H9 (cell line): ENCODE measurements at regions not wholly inside any gene's neighbourhood (a gene's known extent, or its start where the extent isn't known, plus 50 kb on each side); places are given as distances from the start of the nearest gene placed in this dataset.

ENCODE experiments used
- DNase-seq: peaks from one replicate; pipeline ENCODE4 v3.0.0-alpha.2; 2017
- H2AFZ ChIP-seq: one replicate; pipeline ENCODE4 v1.6.1; 2013; ENCODE audit warnings: mild to moderate bottlenecking, low read length, control low read depth, moderate library complexity
- H2AK5ac ChIP-seq: 2 replicates; pipeline ENCODE4 v1.6.1; 2013; ENCODE audit warnings: low read length, control low read depth, mixed read lengths; ENCODE audit not compliant: insufficient read length
- H2BK120ac ChIP-seq: one replicate; pipeline ENCODE4 v1.6.1; 2013; ENCODE audit warnings: low read depth, mild to moderate bottlenecking, low read length, control low read depth, inconsistent platforms; ENCODE audit not compliant: poor library complexity, severe bottlenecking
- H2BK12ac ChIP-seq: 2 replicates; pipeline ENCODE4 v1.6.1; 2013; ENCODE audit warnings: low read length, control low read depth, mixed read lengths, low read depth; ENCODE audit not compliant: insufficient read length
- H2BK15ac ChIP-seq: 2 replicates; pipeline ENCODE4 v1.6.1; 2013; ENCODE audit warnings: low read depth, low read length, control low read depth
- H2BK20ac ChIP-seq: one replicate; pipeline ENCODE4 v1.6.1; 2013; ENCODE audit warnings: low read depth, mild to moderate bottlenecking, low read length, control low read depth, inconsistent platforms; ENCODE audit not compliant: poor library complexity, severe bottlenecking
- H2BK5ac ChIP-seq: 2 replicates; pipeline ENCODE4 v1.6.1; 2013; ENCODE audit warnings: low read length, control low read depth, mixed read lengths; ENCODE audit not compliant: insufficient read length
- H3K14ac ChIP-seq: 2 replicates; pipeline ENCODE4 v1.6.1; 2013; ENCODE audit warnings: low read length, control low read depth; ENCODE audit not compliant: insufficient read depth
- H3K18ac ChIP-seq: 2 replicates; pipeline ENCODE4 v1.6.1; 2013; ENCODE audit warnings: low read depth, mild to moderate bottlenecking, mixed read lengths, low read length, control low read depth; ENCODE audit not compliant: insufficient read length
- H3K23ac ChIP-seq: 2 replicates; pipeline ENCODE4 v1.6.1; 2013; ENCODE audit warnings: low read length, control low read depth, mixed read lengths, low read depth; ENCODE audit not compliant: insufficient read length
- H3K23me2 ChIP-seq: 2 replicates; pipeline ENCODE4 v1.6.1; 2013; ENCODE audit warnings: low read depth, mild to moderate bottlenecking, mixed read lengths, low read length, control low read depth; ENCODE audit not compliant: insufficient read length, poor library complexity, severe bottlenecking
- H3K27ac ChIP-seq: 2 replicates; pipeline ENCODE4 v1.5.1; 2013; ENCODE audit warnings: low read length, control low read depth, mixed read lengths, low read depth; ENCODE audit not compliant: insufficient read length
- H3K27me3 ChIP-seq: 2 replicates; pipeline ENCODE4 v1.6.1; 2013; ENCODE audit warnings: low read length, control low read depth, inconsistent platforms; ENCODE audit not compliant: insufficient read depth
- H3K4ac ChIP-seq: 2 replicates; pipeline ENCODE4 v1.6.1; 2013; ENCODE audit warnings: low read depth, mild to moderate bottlenecking, control low read depth, inconsistent platforms, low read length, moderate library complexity
- H3K4me1 ChIP-seq: 2 replicates; pipeline ENCODE4 v1.6.1; 2013; ENCODE audit warnings: low read length, control low read depth, inconsistent platforms; ENCODE audit not compliant: insufficient read depth
- H3K4me2 ChIP-seq: 2 replicates; pipeline ENCODE4 v1.6.1; 2013; ENCODE audit warnings: low read length, control low read depth, mixed read lengths; ENCODE audit not compliant: insufficient read length, insufficient read depth
- H3K56ac ChIP-seq: 2 replicates; pipeline ENCODE4 v1.6.1; 2013; ENCODE audit warnings: low read depth, mild to moderate bottlenecking, mixed read lengths, low read length, control low read depth; ENCODE audit not compliant: insufficient read length
- H3K79me1 ChIP-seq: 2 replicates; pipeline ENCODE4 v1.6.1; 2013; ENCODE audit warnings: low read depth, mild to moderate bottlenecking, moderate library complexity, low read length, control low read depth, inconsistent platforms; ENCODE audit not compliant: insufficient read depth, poor library complexity, severe bottlenecking
- H3K79me2 ChIP-seq: 2 replicates; pipeline ENCODE4 v1.6.1; 2013; ENCODE audit warnings: low read length, control low read depth, inconsistent platforms; ENCODE audit not compliant: insufficient read depth
- H3K9ac ChIP-seq: 2 replicates; pipeline ENCODE4 v1.6.1; 2013; ENCODE audit warnings: low read length, control low read depth, mixed read lengths; ENCODE audit not compliant: insufficient read length; ENCODE audit errors: extremely low read depth
- H3K9me3 ChIP-seq: one replicate; pipeline ENCODE4 v1.6.1; 2013; ENCODE audit warnings: low read depth, low read length, inconsistent platforms; ENCODE audit not compliant: control insufficient read depth
- H3T11ph ChIP-seq: one replicate; pipeline ENCODE4 v1.6.1; 2013; ENCODE audit warnings: mild to moderate bottlenecking, low read length, control low read depth, inconsistent platforms
- H4K20me1 ChIP-seq: one replicate; pipeline ENCODE4 v1.6.1; 2013; ENCODE audit not compliant: control insufficient read depth, insufficient read length, insufficient read depth
- H4K5ac ChIP-seq: 2 replicates; pipeline ENCODE4 v1.6.1; 2013; ENCODE audit warnings: low read depth, mild to moderate bottlenecking, mixed read lengths, low read length, control low read depth; ENCODE audit not compliant: insufficient read length
- H4K8ac ChIP-seq: replicated peaks from 2 replicates; pipeline ENCODE4 v1.6.1; 2013; ENCODE audit warnings: low read length, control low read depth, mixed read lengths, low read depth; ENCODE audit not compliant: insufficient read length
- H4K91ac ChIP-seq: 2 replicates; pipeline ENCODE4 v1.6.1; 2013; ENCODE audit warnings: low read depth, mild to moderate bottlenecking, moderate library complexity, mixed read lengths, low read length, control low read depth; ENCODE audit not compliant: insufficient read length
- H3K27ac Mint-ChIP-seq, 3 experiments: 2 replicates in 2 of 3; 3 replicates in 1 of 3; pipeline ENCODE4 v1.8.0; 2020 to 2021; ENCODE audit warnings: mixed read lengths in 3 of 3, mild to moderate bottlenecking in 1 of 3, moderate library complexity in 1 of 3
- H3K27me3 Mint-ChIP-seq: 2 replicates; pipeline ENCODE4 v1.8.0; 2021; ENCODE audit warnings: low read depth, mild to moderate bottlenecking, moderate library complexity, mixed read lengths
- H3K36me3 Mint-ChIP-seq, 3 experiments: 2 replicates in 2 of 3; 3 replicates in 1 of 3; pipeline ENCODE4 v1.8.0; 2020 to 2021; ENCODE audit warnings: low read depth in 3 of 3, mixed read lengths in 3 of 3; ENCODE audit not compliant: insufficient read depth in 1 of 3
- H3K4me1 Mint-ChIP-seq, 2 experiments: 2 replicates each; pipeline ENCODE4 v1.8.0; 2020; ENCODE audit warnings: mixed read lengths in 2 of 2
- H3K4me3 Mint-ChIP-seq, 2 experiments: 2 replicates in 1 of 2; 3 replicates in 1 of 2; pipeline ENCODE4 v1.8.0; 2020 to 2021; ENCODE audit warnings: mild to moderate bottlenecking in 2 of 2, mixed read lengths in 2 of 2, moderate library complexity in 1 of 2
- H3K9me3 Mint-ChIP-seq, 2 experiments: 2 replicates in 1 of 2; 3 replicates in 1 of 2; pipeline ENCODE4 v1.8.0; 2020; ENCODE audit warnings: mild to moderate bottlenecking in 2 of 2, mixed read lengths in 2 of 2, moderate library complexity in 1 of 2
- CTCF ChIP-seq: fragments of 200-600 bp; sonication (generic); conservative IDR thresholded peaks from 3 replicates; pipeline ENCODE4 v1.8.0; 2021; ENCODE audit warnings: antibody characterized with exemption, mild to moderate bottlenecking
- WGBS: extraction: QIAGEN DNeasy Blood & Tissue Kit; methylation state at CpG from one replicate; pipeline ENCODE4 v1.1.7; 2013; ENCODE audit warnings: missing lambda C conversion rate, low lambda C conversion rate, mixed read lengths; ENCODE audit not compliant: insufficient read length; ENCODE audit errors: extremely low coverage; 5-methylcytosine and 5-hydroxymethylcytosine counted together

GRCh38 chr4:97279391-97279790 lies 863.9 kb downstream of the STPG2 start:
- H3K27ac ChIP-seq = no peak overlapping the region
- no peak overlapping the region for H2BK12ac ChIP-seq
- H3T11ph ChIP-seq = no peak overlapping the region
- no peak overlapping the region for H3K18ac ChIP-seq
- Mint-ChIP-seq H3K4me3 (no peak overlapping the region), H3K27ac (no peak overlapping the region), H3K9me3 (peaks cover 8 to 15% of the 10 kb centered on the region in 2 experiments), H3K36me3 (peaks cover 0 to 12% (median 8%) of the 10 kb centered on the region in 3 experiments; a peak in 4 of 7 replicates), H3K4me1 (peaks cover 0 to 2% of the 10 kb centered on the region in 2 experiments; a peak in 1 of 4 replicates), H3K27me3 (no peaks in the 10 kb centered on the region)
- H3K14ac ChIP-seq = no peak overlapping the region
- H3K79me2 ChIP-seq = no peaks in the 10 kb centered on the region
- no peak overlapping the region for H3K9ac ChIP-seq
- no peak overlapping the region for H3K23ac ChIP-seq
- no peak overlapping the region for H2BK15ac ChIP-seq
- H4K20me1 ChIP-seq = no peaks in the 10 kb centered on the region
- no peak overlapping the region for H3K4me2 ChIP-seq
- H2BK5ac ChIP-seq = no peak overlapping the region
- no peak overlapping the region for H4K5ac ChIP-seq
- no peak overlapping the region for H2BK120ac ChIP-seq
- H3K79me1 ChIP-seq = no peaks in the 10 kb centered on the region
- H3K23me2 ChIP-seq = no peaks in the 10 kb centered on the region
- no peak overlapping the region for H3K56ac ChIP-seq
- no peak overlapping the region for H2BK20ac ChIP-seq
- WGBS = no CpG with 5 or more reads among the region's 3 CpGs
- DNase-seq = no peak
- no peak overlapping the region for H3K4ac ChIP-seq
- no peaks in the 10 kb centered on the region for H3K27me3 ChIP-seq
- H2AK5ac ChIP-seq = no peak overlapping the region
- H4K91ac ChIP-seq = no peak overlapping the region
- TF ChIP-seq CTCF = no peak
- H4K8ac ChIP-seq = no peak overlapping the region
- no peak overlapping the region for H2AFZ ChIP-seq
- H3K9me3 ChIP-seq = no peaks in the 10 kb centered on the region
- no peaks in the 10 kb centered on the region for H3K4me1 ChIP-seq
